Endothelial cell of umbilical vein (primary cell): ENCODE measurements at regions not wholly inside any gene's neighbourhood (a gene's known extent, or its start where the extent isn't known, plus 50 kb on each side); places are given as distances from the start of the nearest gene placed in this dataset.

Source experiments
- CTCF ChIP-seq, 2 donors: IDR thresholded peaks; 1 replicate in 1 of 2; 2 replicates in 1 of 2; pipeline ENCODE4 v1.5.1; 2011; ENCODE audit warnings: low read length in 2 of 2, mild to moderate bottlenecking in 2 of 2, moderate library complexity in 2 of 2, control low read depth in 1 of 2, inconsistent platforms in 1 of 2, low read depth in 1 of 2; ENCODE audit not compliant: insufficient read depth in 1 of 2; ENCODE audit errors: extremely low read depth in 1 of 2
- EZH2 ChIP-seq: IDR thresholded peaks from 2 replicates; pipeline ENCODE4 v1.6.1; 2012; ENCODE audit warnings: borderline replicate concordance, low read depth, mild to moderate bottlenecking, moderate library complexity, low read length, inconsistent platforms; ENCODE audit not compliant: severe bottlenecking
- POLR2A ChIP-seq: IDR thresholded peaks from 2 replicates; pipeline ENCODE4 v1.6.1; 2012; ENCODE audit warnings: low read depth, mild to moderate bottlenecking, control low read depth, low read length

DNA sequence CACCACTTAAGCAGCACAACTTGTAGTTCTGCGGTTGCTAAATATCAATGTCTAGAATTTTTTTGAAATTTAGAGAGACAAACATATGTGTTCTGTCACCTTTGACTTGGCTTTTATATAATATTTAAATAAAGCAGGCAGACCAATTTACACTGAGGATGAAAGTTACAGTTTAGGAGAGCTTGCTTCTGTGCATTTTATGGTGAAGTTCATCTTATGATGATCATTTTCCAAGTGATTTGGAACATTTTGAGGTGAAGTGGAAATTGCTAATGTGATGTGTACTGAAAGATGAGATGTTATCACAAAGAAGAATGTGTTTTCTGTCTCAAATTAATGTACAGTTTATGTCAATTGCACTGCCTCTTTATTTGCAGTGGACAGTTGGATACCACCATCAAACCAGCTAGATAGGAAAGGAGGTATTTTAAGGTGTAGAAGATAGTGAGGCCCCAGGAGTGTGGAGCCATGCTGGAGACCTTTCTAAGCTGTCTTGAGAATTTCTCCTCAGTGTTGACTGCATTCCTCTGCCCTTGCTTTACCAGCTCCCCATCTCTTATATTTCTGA lies 461.9 kb downstream of the UTRN start:
- no peak for TF ChIP-seq CTCF (IDR thresholded peaks at IDR 0.05; ENCODE audit: extremely low read depth in 1 of 2, insufficient read depth in 1 of 2, low read depth in 1 of 2, low read length in 2 of 2)
- no peak for TF ChIP-seq POLR2A
- TF ChIP-seq EZH2, result no peak
